A549 (cell line): ENCODE measurements at regions not wholly inside any gene's neighbourhood (a gene's known extent, or its start where the extent isn't known, plus 50 kb on each side); places are given as distances from the start of the nearest gene placed in this dataset.

Source experiments
- ATAC-seq, 2 experiments: fragments of 200-7000 bp in 1 of 2; fragments of >200 bp in 1 of 2; cut with Nextera tagmentation in 1 of 2; cut with Tn5 transposase in 1 of 2; 3 replicates each; pipeline versions ENCODE4 v1.8.0 to v1.9.1; 2018 to 2020; ENCODE audit warnings: mild to moderate bottlenecking in 1 of 2, moderate library complexity in 1 of 2
- CTCF ChIA-PET: fragments of 300-600 bp; sonication (Branson Sonifier 250); formaldehyde crosslinking; extraction: SDS; loops from one replicate; lab custom pipeline; 2021; ENCODE audit warnings: antibody characterized with exemption, inconsistent platforms; lab: Yijun Ruan, JAX
- POLR2A ChIA-PET: fragments of 350-600 bp; formaldehyde crosslinking; extraction: SDS; loops from one replicate; lab custom pipeline; 2021; ENCODE audit warnings: antibody characterized with exemption, inconsistent platforms; lab: Yijun Ruan, JAX
- DNase-seq, 2 experiments: peaks; one replicate each; pipeline versions ENCODE4 v3.0.0 to v3.0.0-alpha.2; 2011 to 2016; ENCODE audit warnings: low read depth in 1 of 2, low spot score in 1 of 2
- FAIRE-seq: peaks from 2 replicates; lab custom pipeline; 2011; peaks lifted over from hg19 to GRCh38; lab: Jason Lieb, UNC
- H3K27ac ChIP-seq, 2 experiments: fragments of >200 bp; sonication (Bioruptor Twin); formaldehyde crosslinking; 3 replicates each; pipeline ENCODE4 v1.5.1; 2016 to 2017
- H3K4me1 ChIP-seq: fragments of >200 bp; sonication (Bioruptor Twin); formaldehyde crosslinking; 3 replicates; pipeline ENCODE4 v1.6.1; 2016
- H3K4me2 ChIP-seq: fragments of >200 bp; sonication (Bioruptor Twin); formaldehyde crosslinking; 3 replicates; pipeline ENCODE4 v1.6.1; 2016
- H3K4me3 ChIP-seq: fragments of >200 bp; sonication (Bioruptor Twin); formaldehyde crosslinking; 3 replicates; pipeline ENCODE4 v1.5.1; 2016
- H3K9me3 ChIP-seq: fragments of >200 bp; sonication (Bioruptor Twin); formaldehyde crosslinking; 3 replicates; pipeline ENCODE4 v1.6.1; 2016
- CEBPB ChIP-seq, 2 experiments: fragments of >200 bp in 1 of 2; sonication (Bioruptor Twin) in 1 of 2; formaldehyde crosslinking in 1 of 2; IDR thresholded peaks; 2 replicates each; pipeline ENCODE4 v1.6.1; 2012 to 2016
- CHD2 ChIP-seq: fragments of 150-350 bp; IDR thresholded peaks from 2 replicates; pipeline ENCODE4 v1.6.1; 2014; ENCODE audit warnings: low read length; ENCODE audit not compliant: partially characterized antibody
- FOXS1 ChIP-seq: fragments of 250-450 bp; sonication (Bioruptor Pico); IDR thresholded peaks from 2 replicates; pipeline ENCODE4 v1.5.0; 2020; ENCODE audit warnings: mild to moderate bottlenecking, moderate library complexity
- GATA3 ChIP-seq: IDR thresholded peaks from 2 replicates; pipeline ENCODE4 v1.6.1; 2012; ENCODE audit warnings: borderline replicate concordance
- HOXB5 ChIP-seq: fragments of 250-450 bp; sonication (Bioruptor Pico); IDR thresholded peaks from 2 replicates; pipeline ENCODE4 v1.5.0; 2020; ENCODE audit warnings: mild to moderate bottlenecking, moderate library complexity
- JUN ChIP-seq, 2 experiments: fragments of >200 bp; sonication (Bioruptor Twin); formaldehyde crosslinking; IDR thresholded peaks; 2 replicates in 1 of 2; 3 replicates in 1 of 2; pipeline ENCODE4 v1.6.1; 2016 to 2017
- JUNB ChIP-seq: fragments of >200 bp; sonication (Bioruptor Twin); formaldehyde crosslinking; IDR thresholded peaks from 2 replicates; pipeline ENCODE4 v1.6.1; 2016
- KDM5A ChIP-seq: fragments of 200-600 bp; sonication (generic); IDR thresholded peaks from 2 replicates; pipeline ENCODE4 v1.6.1; 2016; ENCODE audit warnings: antibody characterized with exemption, mild to moderate bottlenecking
- MAFK ChIP-seq: fragments of 450-650 bp; IDR thresholded peaks from 2 replicates; pipeline ENCODE4 v1.6.1; 2014; ENCODE audit not compliant: partially characterized antibody
- MYC ChIP-seq: IDR thresholded peaks from 2 replicates; pipeline ENCODE4 v1.6.1; 2012; ENCODE audit warnings: mild to moderate bottlenecking, inconsistent platforms, low read length, improper control_type of control experiment, borderline replicate concordance
- NFE2L2 ChIP-seq: fragments of 150-350 bp; conservative IDR thresholded peaks from 2 replicates; pipeline ENCODE4 v1.6.1; 2014; ENCODE audit warnings: low read length
- POLR2AphosphoS2 ChIP-seq: conservative IDR thresholded peaks from 2 replicates; pipeline ENCODE4 v1.6.1; 2012; ENCODE audit warnings: low read length, improper control_type of control experiment, inconsistent platforms
- RARB ChIP-seq: fragments of 250-450 bp; sonication (Bioruptor Pico); IDR thresholded peaks from 2 replicates; pipeline ENCODE4 v1.8.0; 2021; ENCODE audit warnings: mild to moderate bottlenecking, moderate library complexity
- TFCP2L1 ChIP-seq: fragments of 250-450 bp; sonication (Bioruptor Pico); IDR thresholded peaks from 2 replicates; pipeline ENCODE4 v1.5.0; 2021; ENCODE audit warnings: mild to moderate bottlenecking
- TP53 ChIP-seq: fragments of 250-450 bp; sonication (Bioruptor Pico); IDR thresholded peaks from 2 replicates; pipeline ENCODE4 v1.5.0; 2021; ENCODE audit warnings: mild to moderate bottlenecking, moderate library complexity
- ZC3H11A ChIP-seq: fragments of 450-650 bp; IDR thresholded peaks from 2 replicates; pipeline ENCODE4 v1.6.1; 2014; ENCODE audit warnings: antibody characterized with exemption, mild to moderate bottlenecking
- ZNF302 ChIP-seq: fragments of 250-450 bp; sonication (Bioruptor Pico); IDR thresholded peaks from 2 replicates; pipeline ENCODE4 v1.9.0; 2021; ENCODE audit warnings: inconsistent platforms, mild to moderate bottlenecking, moderate library complexity
- WGBS: methylation state at CpG from one replicate; pipeline ENCODE4 v1.1.6; 2017; ENCODE audit errors: missing lambda C conversion rate; 5-methylcytosine and 5-hydroxymethylcytosine counted together
- TF ChIP-seq, protein P1 (sequence below): fragments of >200 bp; sonication (Bioruptor Twin); formaldehyde crosslinking; IDR thresholded peaks from 3 replicates; pipeline ENCODE4 v1.6.1; 2016
- TF ChIP-seq, protein P2 (sequence below): IDR thresholded peaks from 2 replicates; pipeline ENCODE4 v1.6.1; 2012
- TF ChIP-seq, protein P3 (sequence below): fragments of 250-450 bp; sonication (Bioruptor Pico); IDR thresholded peaks from 2 replicates; pipeline ENCODE4 v1.5.0; 2020; ENCODE audit warnings: low read depth, mild to moderate bottlenecking, moderate library complexity
- TF ChIP-seq, protein P4 (sequence below): fragments of 200-600 bp; sonication (generic); IDR thresholded peaks from 2 replicates; pipeline ENCODE4 v1.6.1; 2016; ENCODE audit warnings: antibody characterized with exemption, mild to moderate bottlenecking, moderate library complexity
- TF ChIP-seq, protein P5 (sequence below): fragments of 250-450 bp; sonication (Bioruptor Pico); IDR thresholded peaks from 2 replicates; pipeline ENCODE4 v1.5.0; 2021; ENCODE audit warnings: mild to moderate bottlenecking, moderate library complexity, borderline replicate concordance
- TF ChIP-seq, protein P6 (sequence below): fragments of 450-650 bp; IDR thresholded peaks from 2 replicates; pipeline ENCODE4 v1.6.1; 2014; ENCODE audit warnings: antibody characterized with exemption
- TF ChIP-seq, protein P7 (sequence below): fragments of >200 bp; sonication (Bioruptor Twin); formaldehyde crosslinking; IDR thresholded peaks from 2 replicates; pipeline ENCODE4 v1.6.1; 2016

DNA sequence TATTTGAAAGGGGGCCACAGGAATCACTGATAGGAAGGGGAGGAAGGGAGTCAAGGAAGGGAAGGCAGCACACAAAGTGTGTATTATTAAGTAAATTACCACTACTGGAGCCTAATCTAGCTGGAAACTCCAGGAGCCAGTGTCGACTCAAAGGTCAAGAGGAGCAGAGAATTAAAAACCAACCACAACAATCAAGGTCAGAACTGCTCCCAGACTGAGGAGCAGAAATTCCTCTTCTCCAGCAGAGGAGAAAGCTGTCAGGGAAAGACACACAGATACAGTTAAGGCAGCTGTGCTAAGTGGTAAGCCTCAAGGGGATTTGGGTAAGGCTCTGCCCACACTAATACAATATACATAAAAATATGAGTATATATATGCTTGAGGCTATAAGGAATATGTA is 87.5 kb upstream of the PTPN13 start:
- CTCF ChIA-PET: interaction anchor here (0.5 to 1.4 kb wide), 5 partner anchors 9 to 384 kb away, joined by 3 to 6 read pairs (median 3); no protein-coding TSS in a partner anchor

DNA sequence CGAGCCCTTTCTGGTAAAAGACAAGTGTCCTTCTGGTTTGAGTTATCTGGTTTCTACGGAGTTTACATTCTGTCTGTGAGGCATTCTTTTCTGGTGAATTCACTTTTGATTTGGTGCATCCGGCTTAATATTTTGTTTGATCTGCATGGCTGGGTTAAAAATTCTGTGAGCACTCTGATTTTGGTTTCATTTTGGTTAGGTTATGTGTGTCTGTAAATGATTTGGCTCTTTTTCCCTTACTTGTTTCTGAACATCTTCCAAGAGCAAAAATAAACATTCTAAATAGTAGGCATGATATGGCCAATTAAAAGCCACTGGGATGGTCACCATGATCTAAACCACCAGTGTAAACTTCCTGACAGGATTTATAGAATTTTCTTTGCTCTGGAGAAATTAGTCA is 85.7 kb upstream of the PTPN13 start:
- WGBS: 1% methylated on average over 3 of the region's 3 CpGs
- FAIRE-seq (no peak), ATAC-seq (no peak; a peak in 1 of 6 replicates), DNase-seq (no peak)
- H3K9me3 ChIP-seq: no peaks in the 10 kb centered on the region
- TF ChIP-seq ZC3H11A: no peak
- no peak for TF ChIP-seq JUNB
- TF ChIP-seq RARB: no peak
- TF ChIP-seq, protein P1, sequence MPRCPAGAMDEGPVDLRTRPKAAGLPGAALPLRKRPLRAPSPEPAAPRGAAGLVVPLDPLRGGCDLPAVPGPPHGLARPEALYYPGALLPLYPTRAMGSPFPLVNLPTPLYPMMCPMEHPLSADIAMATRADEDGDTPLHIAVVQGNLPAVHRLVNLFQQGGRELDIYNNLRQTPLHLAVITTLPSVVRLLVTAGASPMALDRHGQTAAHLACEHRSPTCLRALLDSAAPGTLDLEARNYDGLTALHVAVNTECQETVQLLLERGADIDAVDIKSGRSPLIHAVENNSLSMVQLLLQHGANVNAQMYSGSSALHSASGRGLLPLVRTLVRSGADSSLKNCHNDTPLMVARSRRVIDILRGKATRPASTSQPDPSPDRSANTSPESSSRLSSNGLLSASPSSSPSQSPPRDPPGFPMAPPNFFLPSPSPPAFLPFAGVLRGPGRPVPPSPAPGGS: no peak
- TF ChIP-seq, protein P2, sequence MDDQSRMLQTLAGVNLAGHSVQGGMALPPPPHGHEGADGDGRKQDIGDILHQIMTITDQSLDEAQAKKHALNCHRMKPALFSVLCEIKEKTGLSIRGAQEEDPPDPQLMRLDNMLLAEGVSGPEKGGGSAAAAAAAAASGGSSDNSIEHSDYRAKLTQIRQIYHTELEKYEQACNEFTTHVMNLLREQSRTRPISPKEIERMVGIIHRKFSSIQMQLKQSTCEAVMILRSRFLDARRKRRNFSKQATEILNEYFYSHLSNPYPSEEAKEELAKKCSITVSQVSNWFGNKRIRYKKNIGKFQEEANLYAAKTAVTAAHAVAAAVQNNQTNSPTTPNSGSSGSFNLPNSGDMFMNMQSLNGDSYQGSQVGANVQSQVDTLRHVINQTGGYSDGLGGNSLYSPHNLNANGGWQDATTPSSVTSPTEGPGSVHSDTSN: no peak
- TF ChIP-seq, protein P3, sequence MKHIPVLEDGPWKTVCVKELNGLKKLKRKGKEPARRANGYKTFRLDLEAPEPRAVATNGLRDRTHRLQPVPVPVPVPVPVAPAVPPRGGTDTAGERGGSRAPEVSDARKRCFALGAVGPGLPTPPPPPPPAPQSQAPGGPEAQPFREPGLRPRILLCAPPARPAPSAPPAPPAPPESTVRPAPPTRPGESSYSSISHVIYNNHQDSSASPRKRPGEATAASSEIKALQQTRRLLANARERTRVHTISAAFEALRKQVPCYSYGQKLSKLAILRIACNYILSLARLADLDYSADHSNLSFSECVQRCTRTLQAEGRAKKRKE: no peak
- no peak for TF ChIP-seq MAFK
- TF ChIP-seq, protein P4, sequence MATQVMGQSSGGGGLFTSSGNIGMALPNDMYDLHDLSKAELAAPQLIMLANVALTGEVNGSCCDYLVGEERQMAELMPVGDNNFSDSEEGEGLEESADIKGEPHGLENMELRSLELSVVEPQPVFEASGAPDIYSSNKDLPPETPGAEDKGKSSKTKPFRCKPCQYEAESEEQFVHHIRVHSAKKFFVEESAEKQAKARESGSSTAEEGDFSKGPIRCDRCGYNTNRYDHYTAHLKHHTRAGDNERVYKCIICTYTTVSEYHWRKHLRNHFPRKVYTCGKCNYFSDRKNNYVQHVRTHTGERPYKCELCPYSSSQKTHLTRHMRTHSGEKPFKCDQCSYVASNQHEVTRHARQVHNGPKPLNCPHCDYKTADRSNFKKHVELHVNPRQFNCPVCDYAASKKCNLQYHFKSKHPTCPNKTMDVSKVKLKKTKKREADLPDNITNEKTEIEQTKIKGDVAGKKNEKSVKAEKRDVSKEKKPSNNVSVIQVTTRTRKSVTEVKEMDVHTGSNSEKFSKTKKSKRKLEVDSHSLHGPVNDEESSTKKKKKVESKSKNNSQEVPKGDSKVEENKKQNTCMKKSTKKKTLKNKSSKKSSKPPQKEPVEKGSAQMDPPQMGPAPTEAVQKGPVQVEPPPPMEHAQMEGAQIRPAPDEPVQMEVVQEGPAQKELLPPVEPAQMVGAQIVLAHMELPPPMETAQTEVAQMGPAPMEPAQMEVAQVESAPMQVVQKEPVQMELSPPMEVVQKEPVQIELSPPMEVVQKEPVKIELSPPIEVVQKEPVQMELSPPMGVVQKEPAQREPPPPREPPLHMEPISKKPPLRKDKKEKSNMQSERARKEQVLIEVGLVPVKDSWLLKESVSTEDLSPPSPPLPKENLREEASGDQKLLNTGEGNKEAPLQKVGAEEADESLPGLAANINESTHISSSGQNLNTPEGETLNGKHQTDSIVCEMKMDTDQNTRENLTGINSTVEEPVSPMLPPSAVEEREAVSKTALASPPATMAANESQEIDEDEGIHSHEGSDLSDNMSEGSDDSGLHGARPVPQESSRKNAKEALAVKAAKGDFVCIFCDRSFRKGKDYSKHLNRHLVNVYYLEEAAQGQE: no peak
- no peak for TF ChIP-seq NFE2L2
- no peak for TF ChIP-seq CEBPB (IDR thresholded peaks at IDR 0.05)
- no peak for TF ChIP-seq CHD2
- TF ChIP-seq FOXS1: no peak
- TF ChIP-seq JUN (IDR thresholded peaks at IDR 0.05): no peak
- no peak for TF ChIP-seq TP53
- TF ChIP-seq GATA3: no peak
- no peak for TF ChIP-seq KDM5A
- TF ChIP-seq, protein P5, sequence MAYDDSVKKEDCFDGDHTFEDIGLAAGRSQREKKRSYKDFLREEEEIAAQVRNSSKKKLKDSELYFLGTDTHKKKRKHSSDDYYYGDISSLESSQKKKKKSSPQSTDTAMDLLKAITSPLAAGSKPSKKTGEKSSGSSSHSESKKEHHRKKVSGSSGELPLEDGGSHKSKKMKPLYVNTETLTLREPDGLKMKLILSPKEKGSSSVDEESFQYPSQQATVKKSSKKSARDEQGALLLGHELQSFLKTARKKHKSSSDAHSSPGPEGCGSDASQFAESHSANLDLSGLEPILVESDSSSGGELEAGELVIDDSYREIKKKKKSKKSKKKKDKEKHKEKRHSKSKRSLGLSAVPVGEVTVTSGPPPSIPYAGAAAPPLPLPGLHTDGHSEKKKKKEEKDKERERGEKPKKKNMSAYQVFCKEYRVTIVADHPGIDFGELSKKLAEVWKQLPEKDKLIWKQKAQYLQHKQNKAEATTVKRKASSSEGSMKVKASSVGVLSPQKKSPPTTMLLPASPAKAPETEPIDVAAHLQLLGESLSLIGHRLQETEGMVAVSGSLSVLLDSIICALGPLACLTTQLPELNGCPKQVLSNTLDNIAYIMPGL (CRISPR knock-in tag): no peak
- TF ChIP-seq, protein P6, sequence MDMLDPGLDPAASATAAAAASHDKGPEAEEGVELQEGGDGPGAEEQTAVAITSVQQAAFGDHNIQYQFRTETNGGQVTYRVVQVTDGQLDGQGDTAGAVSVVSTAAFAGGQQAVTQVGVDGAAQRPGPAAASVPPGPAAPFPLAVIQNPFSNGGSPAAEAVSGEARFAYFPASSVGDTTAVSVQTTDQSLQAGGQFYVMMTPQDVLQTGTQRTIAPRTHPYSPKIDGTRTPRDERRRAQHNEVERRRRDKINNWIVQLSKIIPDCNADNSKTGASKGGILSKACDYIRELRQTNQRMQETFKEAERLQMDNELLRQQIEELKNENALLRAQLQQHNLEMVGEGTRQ: no peak
- no peak overlapping the region for H3K4me3 ChIP-seq
- peak overlapping the region; percentile 78 for H3K4me2 ChIP-seq
- peak overlapping the region; percentile 21 to 63; a peak in 5 of 6 replicates for H3K27ac ChIP-seq
- POLR2A ChIA-PET: no interaction called here
- CTCF ChIA-PET: interaction anchor here (0.9 kb wide), 1 partner anchor 17 kb away, joined by 3 read pairs; no protein-coding TSS in a partner anchor
- peaks cover 16% of the 10 kb centered on the region; the same call in 1 of the 3 replicates for H3K4me1 ChIP-seq

More for the DNA sequence above, 87.5 kb upstream of the PTPN13 start:
- WGBS: 10% methylated on average over 1 of the region's 1 CpG
- H3K9me3 ChIP-seq: no peaks in the 10 kb centered on the region
- no peak for TF ChIP-seq TFCP2L1 (CRISPR knock-in tag)
- no peak for TF ChIP-seq HOXB5 (CRISPR knock-in tag)
- no peak for TF ChIP-seq CHD2
- no peak for TF ChIP-seq MYC
- no peak for TF ChIP-seq JUN (IDR thresholded peaks at IDR 0.05)
- no peak for TF ChIP-seq POLR2AphosphoS2
- no peak for TF ChIP-seq FOXS1
- TF ChIP-seq, protein P7, sequence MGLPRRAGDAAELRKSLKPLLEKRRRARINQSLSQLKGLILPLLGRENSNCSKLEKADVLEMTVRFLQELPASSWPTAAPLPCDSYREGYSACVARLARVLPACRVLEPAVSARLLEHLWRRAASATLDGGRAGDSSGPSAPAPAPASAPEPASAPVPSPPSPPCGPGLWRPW: no peak
- no peak for TF ChIP-seq ZNF302 (CRISPR knock-in tag)
- H3K4me2 ChIP-seq: no peak overlapping the region
- peaks cover 16% of the 10 kb centered on the region; the same call in 1 of the 3 replicates for H3K4me1 ChIP-seq
- peak overlapping the region in 1 of 2 experiments; percentile 45; a peak in 1 of 6 replicates for H3K27ac ChIP-seq
- no peak overlapping the region for H3K4me3 ChIP-seq
- FAIRE-seq: no peak
- DNase-seq: no peak
- POLR2A ChIA-PET: no interaction called here
- ATAC-seq: no peak
